ENCODE measurements at regions not wholly inside any gene's neighbourhood (a gene's known extent, or its start where the extent isn't known, plus 50 kb on each side); places are given as distances from the start of the nearest gene placed in this dataset.

GRCh38 chr3:147649475-147649874 lies 240.3 kb downstream of the ZIC1 start:
- peaks cover 48% of the 10 kb centered on the region for H3K4me1 Mint-ChIP-seq (ENCODE audit: low read depth)
- no peaks in the 10 kb centered on the region for H3K36me3 Mint-ChIP-seq (ENCODE audit: low read depth)
- no peak for TF ChIP-seq CTCF (IDR thresholded peaks at IDR 0.05)
- H3K4me3 Mint-ChIP-seq (ENCODE audit: unreplicated experiment) = no peak overlapping the region
- H3K9me3 Mint-ChIP-seq (ENCODE audit: low read depth) = no peaks in the 10 kb centered on the region
- no peak for DNase-seq (ENCODE audit: low spot score)
- H3K27me3 Mint-ChIP-seq (ENCODE audit: low read depth) = no peaks in the 10 kb centered on the region
- H3K27ac Mint-ChIP-seq (ENCODE audit: unreplicated experiment) = no peak overlapping the region

- Mint-ChIP-seq H3K4me1 (ENCODE audit: low read depth) (peaks cover 50% of the 10 kb centered on the region), H3K27me3 (ENCODE audit: low read depth) (no peaks in the 10 kb centered on the region), H3K4me3 (ENCODE audit: unreplicated experiment) (no peak overlapping the region), H3K36me3 (ENCODE audit: low read depth) (no peaks in the 10 kb centered on the region), H3K27ac (ENCODE audit: unreplicated experiment) (no peak overlapping the region), H3K9me3 (ENCODE audit: low read depth) (no peaks in the 10 kb centered on the region)
- DNase-seq (ENCODE audit: low spot score) = no peak
- TF ChIP-seq CTCF (IDR thresholded peaks at IDR 0.05) = no peak
Measured at GRCh38 chr3:147651107-147651778, 242.1 kb downstream of the ZIC1 start.

GRCh38 chr3:147652651-147653366 lies 243.6 kb downstream of the ZIC1 start:
- Mint-ChIP-seq H3K36me3 (ENCODE audit: low read depth) (no peaks in the 10 kb centered on the region), H3K9me3 (ENCODE audit: low read depth) (no peaks in the 10 kb centered on the region), H3K27ac (ENCODE audit: unreplicated experiment) (peak overlapping the region; percentile 76), H3K4me1 (ENCODE audit: low read depth) (peaks cover 52% of the 10 kb centered on the region), H3K4me3 (ENCODE audit: unreplicated experiment) (no peak overlapping the region), H3K27me3 (ENCODE audit: low read depth) (no peaks in the 10 kb centered on the region)
- TF ChIP-seq CTCF (IDR thresholded peaks at IDR 0.05) = no peak
- no peak for DNase-seq (ENCODE audit: low spot score)

- Mint-ChIP-seq H3K4me1 (ENCODE audit: low read depth) (peaks cover 52% of the 10 kb centered on the region), H3K36me3 (ENCODE audit: low read depth) (no peaks in the 10 kb centered on the region), H3K27ac (ENCODE audit: unreplicated experiment) (peak overlapping the region; percentile 76), H3K27me3 (ENCODE audit: low read depth) (no peaks in the 10 kb centered on the region), H3K9me3 (ENCODE audit: low read depth) (no peaks in the 10 kb centered on the region), H3K4me3 (ENCODE audit: unreplicated experiment) (no peak overlapping the region)
- DNase-seq (ENCODE audit: low spot score) = no peak
- no peak for TF ChIP-seq CTCF (IDR thresholded peaks at IDR 0.05)
Measured at GRCh38 chr3:147653367-147653923, 244.3 kb downstream of the ZIC1 start.

- H3K36me3 Mint-ChIP-seq (ENCODE audit: low read depth) = peaks cover 2% of the 10 kb centered on the region
- peaks cover 52% of the 10 kb centered on the region for H3K4me1 Mint-ChIP-seq (ENCODE audit: low read depth)
- DNase-seq (ENCODE audit: low spot score) = no peak
- no peak overlapping the region for H3K4me3 Mint-ChIP-seq (ENCODE audit: unreplicated experiment)
- peak overlapping the region; percentile 83 for H3K27ac Mint-ChIP-seq (ENCODE audit: unreplicated experiment)
- H3K9me3 Mint-ChIP-seq (ENCODE audit: low read depth) = no peaks in the 10 kb centered on the region
- H3K27me3 Mint-ChIP-seq (ENCODE audit: low read depth) = no peaks in the 10 kb centered on the region
- TF ChIP-seq CTCF (IDR thresholded peaks at IDR 0.05) = no peak
Measured at GRCh38 chr3:147654827-147655226, 245.7 kb downstream of the ZIC1 start.

Measured in chondrocyte (in vitro differentiated cells).